Heart right ventricle (tissue), 16 donors: ENCODE measurements at regions not wholly inside any gene's neighbourhood (a gene's known extent, or its start where the extent isn't known, plus 50 kb on each side); places are given as distances from the start of the nearest gene placed in this dataset.

Experiments used
- ATAC-seq, 8 donors: fragments of 200-7000 bp; cut with Tn5 transposase; one replicate each; pipeline ENCODE4 v1.9.1; 2020; ENCODE audit warnings: mild to moderate bottlenecking in 8 of 8, moderate library complexity in 8 of 8, moderate number of reproducible peaks in 1 of 8
- DNase-seq, 2 donors: peaks; one replicate each; pipeline ENCODE4 v3.0.0-alpha.2; 2020
- H3K27ac ChIP-seq, 10 donors: fragments of 200-600 bp; sonication (generic) in 2 of 10; one replicate each; pipeline versions ENCODE4 v1.5.0 to v1.8.0; 2020 to 2022; ENCODE audit warnings: mild to moderate bottlenecking in 3 of 10
- H3K27me3 ChIP-seq, 7 donors: fragments of 200-600 bp; one replicate each; pipeline ENCODE4 v1.8.0; 2021 to 2022; ENCODE audit warnings: mild to moderate bottlenecking in 2 of 7
- H3K36me3 ChIP-seq, 9 donors: fragments of 200-600 bp; sonication (generic) in 1 of 9; one replicate each; pipeline versions ENCODE4 v1.5.0 to v1.8.0; 2020 to 2022; ENCODE audit warnings: mild to moderate bottlenecking in 2 of 9
- H3K4me1 ChIP-seq, 9 donors: fragments of 200-600 bp; sonication (generic) in 1 of 9; one replicate each; pipeline versions ENCODE4 v1.5.0 to v1.8.0; 2020 to 2022; ENCODE audit warnings: mild to moderate bottlenecking in 4 of 9
- H3K4me3 ChIP-seq, 10 donors: fragments of 200-600 bp; sonication (generic) in 2 of 10; one replicate each; pipeline versions ENCODE4 v1.5.0 to v1.8.0; 2020 to 2022; ENCODE audit warnings: mild to moderate bottlenecking in 7 of 10, moderate library complexity in 2 of 10
- H3K9me3 ChIP-seq, 11 donors: fragments of 200-600 bp in 10 of 11; sonication (generic) in 2 of 11; one replicate each; pipeline versions ENCODE4 v1.5.0 to v1.8.0; 2013 to 2022; ENCODE audit warnings: mild to moderate bottlenecking in 2 of 11, control low read depth in 1 of 11, moderate library complexity in 1 of 11
- WGBS, 2 donors: extraction: QIAGEN DNeasy Blood & Tissue Kit; methylation state at CpG; one replicate each; pipeline ENCODE4 v1.1.7; 2013; ENCODE audit warnings: inconsistent platforms in 1 of 2; 5-methylcytosine and 5-hydroxymethylcytosine counted together
- intact Hi-C, 10 donors: fragments of 100-400 bp; cut with DNase I; formaldehyde crosslinking; loops; one replicate each; pipeline versions ENCODE4 v1.11.1 to v1.14.2; 2022
- TF ChIP-seq, protein P1 (sequence below), 9 donors: fragments of 200-600 bp; sonication (generic) in 2 of 9; IDR thresholded peaks; one replicate each; pipeline versions ENCODE4 v1.5.0 to v1.8.0; 2021 to 2022; ENCODE audit warnings: antibody characterized with exemption in 9 of 9, mild to moderate bottlenecking in 5 of 9, moderate library complexity in 1 of 9
- donor health status: Arrhythmogenic right ventricular cardiomyopathy.
- donor health status: ischemic (EF 13 %, LVEDD 7.1; RV severe dilation, severe dysfunction).
- donor health status: healthy with polysubstance abuse.
- donor health status: DM: no; HTN: yes; CAD: no.
- donor health status: DM: no; HTN: no; CAD: no.
- donor health status: ischemic (EF 25% LVEDD 6.9; RV normal size, moderate dysfunction).
- donor health status: ischemic (EF 25% LVEDD 5.7; RV mildly dilated, moderate dysfunction).
- donor health status: healthy.
- donor health status: DM: yes; HTN: yes; CAD: no.
- donor health status: Ischemic cardiomyopathy.
- donor health status: ischemic (EF 35%, LVEDD 5.7; RV mildly dilated, moderate dysfunction).
- donor health status: nonischemic (EF 11% LVEDD 7.7; RV severe dilation, severe dysfunction).
- donor health status: DM: yes; HTN: yes; CAD: no.
- donor health status: PGD.
- donor health status: ischemic (EF 29% LVEDD 5.4; RV normal size, mild dysfunction).
- donor health status: nonischemic (EF 23%, LVEDD 6.1; RV moderate dilation, normal function).

DNA sequence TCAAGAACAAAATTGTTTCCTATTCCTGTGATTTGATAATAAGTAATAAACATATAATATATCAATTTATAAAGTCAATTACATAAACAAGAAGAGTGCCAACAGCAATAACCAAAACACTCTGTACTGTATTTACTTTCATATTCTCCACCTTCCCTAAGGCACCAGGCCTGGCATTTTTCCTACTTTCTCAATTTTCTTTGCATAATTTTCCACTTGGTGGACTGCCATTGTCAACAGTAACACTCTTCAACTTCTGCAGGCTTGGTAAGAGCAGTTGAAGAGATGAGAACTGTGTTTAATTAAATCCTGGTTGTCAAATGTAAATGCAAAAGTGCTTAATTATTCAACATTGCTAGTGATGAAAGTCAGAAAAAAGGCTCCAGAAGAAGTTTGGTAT, 229.8 kb upstream of the PLSCR5 start:
- ATAC-seq (no peak), DNase-seq (no peak)
- TF ChIP-seq, protein P1, sequence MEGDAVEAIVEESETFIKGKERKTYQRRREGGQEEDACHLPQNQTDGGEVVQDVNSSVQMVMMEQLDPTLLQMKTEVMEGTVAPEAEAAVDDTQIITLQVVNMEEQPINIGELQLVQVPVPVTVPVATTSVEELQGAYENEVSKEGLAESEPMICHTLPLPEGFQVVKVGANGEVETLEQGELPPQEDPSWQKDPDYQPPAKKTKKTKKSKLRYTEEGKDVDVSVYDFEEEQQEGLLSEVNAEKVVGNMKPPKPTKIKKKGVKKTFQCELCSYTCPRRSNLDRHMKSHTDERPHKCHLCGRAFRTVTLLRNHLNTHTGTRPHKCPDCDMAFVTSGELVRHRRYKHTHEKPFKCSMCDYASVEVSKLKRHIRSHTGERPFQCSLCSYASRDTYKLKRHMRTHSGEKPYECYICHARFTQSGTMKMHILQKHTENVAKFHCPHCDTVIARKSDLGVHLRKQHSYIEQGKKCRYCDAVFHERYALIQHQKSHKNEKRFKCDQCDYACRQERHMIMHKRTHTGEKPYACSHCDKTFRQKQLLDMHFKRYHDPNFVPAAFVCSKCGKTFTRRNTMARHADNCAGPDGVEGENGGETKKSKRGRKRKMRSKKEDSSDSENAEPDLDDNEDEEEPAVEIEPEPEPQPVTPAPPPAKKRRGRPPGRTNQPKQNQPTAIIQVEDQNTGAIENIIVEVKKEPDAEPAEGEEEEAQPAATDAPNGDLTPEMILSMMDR (IDR thresholded peaks at IDR 0.05), result no peak
- H3K27me3 ChIP-seq, result no peaks in the 10 kb centered on the region
- no peak overlapping the region for H3K27ac ChIP-seq
- no peak overlapping the region for H3K4me3 ChIP-seq
- H3K4me1 ChIP-seq, result no peaks in the 10 kb centered on the region
- intact Hi-C loops, result no loop called here
- no peaks in the 10 kb centered on the region for H3K9me3 ChIP-seq
- H3K36me3 ChIP-seq, result no peaks in the 10 kb centered on the region

DNA sequence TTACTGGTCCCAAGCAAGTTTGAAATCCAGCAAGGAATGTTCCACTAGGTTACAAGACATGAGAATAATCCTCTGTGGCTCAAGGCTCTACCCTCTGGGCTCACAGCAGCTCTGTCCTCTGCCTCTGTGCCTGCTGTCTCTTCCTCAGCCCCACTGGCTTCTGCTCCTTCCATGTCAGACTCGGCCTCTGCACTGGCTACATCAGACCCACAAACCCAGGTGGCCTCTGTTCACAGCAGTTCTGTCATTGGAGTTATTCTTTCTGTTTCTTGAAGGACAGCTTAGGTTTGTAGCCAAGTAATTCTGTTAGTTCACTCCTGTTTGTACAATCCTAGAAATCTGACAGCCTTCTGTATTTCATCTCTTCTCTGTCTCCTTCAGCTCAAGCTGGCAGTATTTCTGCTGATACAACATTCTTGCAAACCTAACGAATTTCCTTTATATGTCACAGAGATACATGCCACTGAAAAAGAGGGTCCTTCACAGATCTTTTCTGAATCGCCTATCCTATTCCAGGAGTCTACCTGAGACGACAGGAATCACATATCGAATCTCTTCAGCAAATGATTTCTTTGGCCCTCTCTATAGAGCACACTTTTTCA, 227.8 kb upstream of the PLSCR5 start:
- Histone ChIP-seq H3K36me3 (no peaks in the 10 kb centered on the region), H3K27me3 (no peaks in the 10 kb centered on the region), H3K4me1 (no peaks in the 10 kb centered on the region), H3K27ac (no peak overlapping the region), H3K9me3 (no peaks in the 10 kb centered on the region), H3K4me3 (no peak overlapping the region)
- TF ChIP-seq, protein P1 (IDR thresholded peaks at IDR 0.05), result no peak
- intact Hi-C loops, result no loop called here
- no peak for DNase-seq
- 66 to 76% methylated on average over 5 of the region's 5 CpGs for WGBS, 2 donors
- ATAC-seq, result no peak

DNA sequence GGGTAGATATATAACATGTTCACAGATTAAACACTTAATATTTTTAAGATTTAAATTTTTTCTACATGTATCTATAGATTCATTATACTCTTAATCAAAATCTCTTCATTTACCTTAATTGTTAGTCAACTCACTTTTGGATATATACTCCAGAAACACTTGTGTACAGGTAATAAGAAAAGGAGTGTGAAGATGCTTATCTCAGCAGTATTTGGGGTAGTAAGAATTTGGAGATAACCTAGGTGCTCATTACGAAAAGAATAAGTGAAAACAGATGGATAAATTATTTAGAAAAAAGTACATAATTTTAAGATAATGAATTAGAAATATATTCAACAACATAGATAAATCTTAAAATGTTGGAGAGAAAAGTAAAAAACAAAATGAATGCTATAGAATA, 226.5 kb upstream of the PLSCR5 start:
- H3K36me3 ChIP-seq, result no peaks in the 10 kb centered on the region
- ATAC-seq, result no peak
- H3K4me3 ChIP-seq, result no peak overlapping the region
- no peak overlapping the region for H3K27ac ChIP-seq
- H3K9me3 ChIP-seq, result no peaks in the 10 kb centered on the region
- no peaks in the 10 kb centered on the region for H3K27me3 ChIP-seq
- no peaks in the 10 kb centered on the region for H3K4me1 ChIP-seq
- intact Hi-C loops, result no loop called here
- WGBS, 2 donors, result 75 to 88% methylated on average over 1 of the region's 1 CpG
- TF ChIP-seq, protein P1 (IDR thresholded peaks at IDR 0.05), result no peak
- DNase-seq, result no peak

DNA sequence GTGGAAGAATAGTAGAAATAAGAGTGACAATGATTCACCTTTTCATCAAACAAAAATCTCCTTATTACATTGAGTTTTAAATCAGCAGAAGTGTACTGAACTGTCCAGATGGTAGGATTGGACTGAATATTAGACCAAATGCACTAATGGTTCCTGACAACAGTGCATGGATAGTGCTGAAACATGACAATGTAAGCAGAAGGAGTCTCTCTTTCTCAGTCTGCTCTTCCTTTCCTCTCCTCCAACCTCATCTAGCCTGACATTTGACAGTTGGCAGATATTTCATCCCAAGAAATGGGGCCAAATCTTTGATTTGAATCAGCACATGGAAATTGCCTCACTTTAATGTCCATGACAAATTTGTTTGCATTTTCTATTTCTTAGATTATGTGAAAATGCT, 225.1 kb upstream of the PLSCR5 start:
- ATAC-seq, result no peak
- H3K4me3 ChIP-seq, result no peak overlapping the region
- TF ChIP-seq, protein P1 (IDR thresholded peaks at IDR 0.05), result no peak
- intact Hi-C loops, result no loop called here
- DNase-seq, result no peak
- H3K9me3 ChIP-seq, result no peaks in the 10 kb centered on the region
- no peaks in the 10 kb centered on the region for H3K36me3 ChIP-seq
- H3K4me1 ChIP-seq, result no peaks in the 10 kb centered on the region
- no peaks in the 10 kb centered on the region for H3K27me3 ChIP-seq
- no peak overlapping the region for H3K27ac ChIP-seq
